ENCODE measurements at regions not wholly inside any gene's neighbourhood (a gene's known extent, or its start where the extent isn't known, plus 50 kb on each side); places are given as distances from the start of the nearest gene placed in this dataset.

DNA sequence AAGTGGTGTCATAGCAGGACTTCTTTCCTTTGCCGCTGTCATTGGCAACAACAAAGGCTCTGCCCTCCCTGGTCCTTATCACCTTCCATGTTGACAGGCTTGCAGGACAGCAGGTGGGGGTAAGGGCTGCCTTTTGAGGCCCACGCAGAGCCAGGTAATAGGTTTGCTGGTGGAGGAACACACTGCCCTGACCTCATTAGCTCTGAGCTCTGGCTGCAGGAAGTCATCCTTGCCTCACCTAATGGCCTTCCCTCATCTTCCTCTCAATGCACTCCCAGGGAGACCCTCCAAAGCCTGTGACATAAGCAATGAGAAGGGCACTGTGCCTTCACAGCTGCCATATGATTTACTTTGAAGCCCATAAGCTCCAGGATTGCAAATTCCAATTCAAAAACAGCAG lies 1205.2 kb upstream of the AUTS2 start:
- Histone ChIP-seq H3K36me3 (ENCODE audit: control insufficient read depth in 4 of 4, insufficient read depth in 3 of 4, low read depth in 1 of 4, low read length in 3 of 4) (no peaks in the 10 kb centered on the region), H3K4me1 (ENCODE audit: control insufficient read depth in 4 of 4, insufficient read depth in 4 of 4, low read length in 3 of 4) (no peaks in the 10 kb centered on the region), H3K27ac (ENCODE audit: low read depth in 1 of 2, low read length in 2 of 2) (no peak overlapping the region), H3K27me3 (ENCODE audit: control insufficient read depth in 4 of 4, insufficient read depth in 4 of 4, low read length in 3 of 4) (peaks cover 0 to 3% (median 0%) of the 10 kb centered on the region in 4 donors), H3K9me3 (ENCODE audit: control insufficient read depth in 4 of 4, low read length in 3 of 4) (no peaks in the 10 kb centered on the region), H3K4me3 (ENCODE audit: low read depth in 1 of 3, low read length in 3 of 3) (no peak overlapping the region), H3K9ac (ENCODE audit: low read depth in 1 of 2, low read length in 2 of 2) (no peak overlapping the region)
- WGBS: 39% methylated on average over 2 of the region's 2 CpGs
- TF ChIP-seq SP1 (IDR thresholded peaks at IDR 0.05) (no peak), YY1 (IDR thresholded peaks at IDR 0.05) (no peak), HNF4A (conservative IDR thresholded peaks at IDR 0.05) (no peak), FOXA1 (IDR thresholded peaks at IDR 0.05) (no peak), NR2F2 (IDR thresholded peaks at IDR 0.05) (no peak), JUND (IDR thresholded peaks at IDR 0.05) (no peak), GABPA (IDR thresholded peaks at IDR 0.05 in 1 of 2, conservative IDR thresholded peaks at IDR 0.05 in 1 of 2) (no peak), EGR1 (IDR thresholded peaks at IDR 0.05; ENCODE audit: low read depth in 2 of 2) (no peak), HNF4G (IDR thresholded peaks at IDR 0.05) (no peak)
- TF ChIP-seq, protein P1, sequence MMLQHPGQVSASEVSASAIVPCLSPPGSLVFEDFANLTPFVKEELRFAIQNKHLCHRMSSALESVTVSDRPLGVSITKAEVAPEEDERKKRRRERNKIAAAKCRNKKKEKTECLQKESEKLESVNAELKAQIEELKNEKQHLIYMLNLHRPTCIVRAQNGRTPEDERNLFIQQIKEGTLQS (IDR thresholded peaks at IDR 0.05): no peak
- TF ChIP-seq, protein P2, sequence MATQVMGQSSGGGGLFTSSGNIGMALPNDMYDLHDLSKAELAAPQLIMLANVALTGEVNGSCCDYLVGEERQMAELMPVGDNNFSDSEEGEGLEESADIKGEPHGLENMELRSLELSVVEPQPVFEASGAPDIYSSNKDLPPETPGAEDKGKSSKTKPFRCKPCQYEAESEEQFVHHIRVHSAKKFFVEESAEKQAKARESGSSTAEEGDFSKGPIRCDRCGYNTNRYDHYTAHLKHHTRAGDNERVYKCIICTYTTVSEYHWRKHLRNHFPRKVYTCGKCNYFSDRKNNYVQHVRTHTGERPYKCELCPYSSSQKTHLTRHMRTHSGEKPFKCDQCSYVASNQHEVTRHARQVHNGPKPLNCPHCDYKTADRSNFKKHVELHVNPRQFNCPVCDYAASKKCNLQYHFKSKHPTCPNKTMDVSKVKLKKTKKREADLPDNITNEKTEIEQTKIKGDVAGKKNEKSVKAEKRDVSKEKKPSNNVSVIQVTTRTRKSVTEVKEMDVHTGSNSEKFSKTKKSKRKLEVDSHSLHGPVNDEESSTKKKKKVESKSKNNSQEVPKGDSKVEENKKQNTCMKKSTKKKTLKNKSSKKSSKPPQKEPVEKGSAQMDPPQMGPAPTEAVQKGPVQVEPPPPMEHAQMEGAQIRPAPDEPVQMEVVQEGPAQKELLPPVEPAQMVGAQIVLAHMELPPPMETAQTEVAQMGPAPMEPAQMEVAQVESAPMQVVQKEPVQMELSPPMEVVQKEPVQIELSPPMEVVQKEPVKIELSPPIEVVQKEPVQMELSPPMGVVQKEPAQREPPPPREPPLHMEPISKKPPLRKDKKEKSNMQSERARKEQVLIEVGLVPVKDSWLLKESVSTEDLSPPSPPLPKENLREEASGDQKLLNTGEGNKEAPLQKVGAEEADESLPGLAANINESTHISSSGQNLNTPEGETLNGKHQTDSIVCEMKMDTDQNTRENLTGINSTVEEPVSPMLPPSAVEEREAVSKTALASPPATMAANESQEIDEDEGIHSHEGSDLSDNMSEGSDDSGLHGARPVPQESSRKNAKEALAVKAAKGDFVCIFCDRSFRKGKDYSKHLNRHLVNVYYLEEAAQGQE (IDR thresholded peaks at IDR 0.05): no peak
- TF ChIP-seq, protein P3, sequence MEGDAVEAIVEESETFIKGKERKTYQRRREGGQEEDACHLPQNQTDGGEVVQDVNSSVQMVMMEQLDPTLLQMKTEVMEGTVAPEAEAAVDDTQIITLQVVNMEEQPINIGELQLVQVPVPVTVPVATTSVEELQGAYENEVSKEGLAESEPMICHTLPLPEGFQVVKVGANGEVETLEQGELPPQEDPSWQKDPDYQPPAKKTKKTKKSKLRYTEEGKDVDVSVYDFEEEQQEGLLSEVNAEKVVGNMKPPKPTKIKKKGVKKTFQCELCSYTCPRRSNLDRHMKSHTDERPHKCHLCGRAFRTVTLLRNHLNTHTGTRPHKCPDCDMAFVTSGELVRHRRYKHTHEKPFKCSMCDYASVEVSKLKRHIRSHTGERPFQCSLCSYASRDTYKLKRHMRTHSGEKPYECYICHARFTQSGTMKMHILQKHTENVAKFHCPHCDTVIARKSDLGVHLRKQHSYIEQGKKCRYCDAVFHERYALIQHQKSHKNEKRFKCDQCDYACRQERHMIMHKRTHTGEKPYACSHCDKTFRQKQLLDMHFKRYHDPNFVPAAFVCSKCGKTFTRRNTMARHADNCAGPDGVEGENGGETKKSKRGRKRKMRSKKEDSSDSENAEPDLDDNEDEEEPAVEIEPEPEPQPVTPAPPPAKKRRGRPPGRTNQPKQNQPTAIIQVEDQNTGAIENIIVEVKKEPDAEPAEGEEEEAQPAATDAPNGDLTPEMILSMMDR (IDR thresholded peaks at IDR 0.05; ENCODE audit: low read depth, low read length, missing input control): no peak
- TF ChIP-seq, protein P4, sequence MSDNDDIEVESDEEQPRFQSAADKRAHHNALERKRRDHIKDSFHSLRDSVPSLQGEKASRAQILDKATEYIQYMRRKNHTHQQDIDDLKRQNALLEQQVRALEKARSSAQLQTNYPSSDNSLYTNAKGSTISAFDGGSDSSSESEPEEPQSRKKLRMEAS (IDR thresholded peaks at IDR 0.05): no peak
- no peak for DNase-seq (ENCODE audit: low spot score)

DNA sequence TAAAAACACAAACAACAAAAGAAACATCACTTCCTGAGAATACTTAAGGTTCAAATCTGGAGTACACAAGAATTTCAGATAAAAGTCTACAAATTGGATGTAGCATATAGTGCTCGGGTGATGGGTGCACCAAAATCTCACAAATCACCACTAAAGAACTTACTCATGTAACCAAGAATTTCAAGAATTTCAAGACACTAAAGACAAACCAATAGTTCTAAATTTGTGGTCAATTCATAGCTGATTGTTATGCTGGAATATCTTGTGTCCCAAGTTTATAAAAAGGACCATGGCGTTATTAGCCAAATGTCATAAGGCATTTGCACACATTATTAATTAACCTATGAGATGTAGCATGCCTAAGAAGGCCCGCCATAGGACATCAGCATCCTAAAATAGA lies 1204.1 kb upstream of the AUTS2 start:
- Histone ChIP-seq H3K9me3 (ENCODE audit: control insufficient read depth in 4 of 4, low read length in 3 of 4) (no peaks in the 10 kb centered on the region), H3K36me3 (ENCODE audit: control insufficient read depth in 4 of 4, insufficient read depth in 3 of 4, low read depth in 1 of 4, low read length in 3 of 4) (no peaks in the 10 kb centered on the region), H3K27ac (ENCODE audit: low read depth in 1 of 2, low read length in 2 of 2) (no peak overlapping the region), H3K27me3 (ENCODE audit: control insufficient read depth in 4 of 4, insufficient read depth in 4 of 4, low read length in 3 of 4) (peaks cover 0 to 3% (median 0%) of the 10 kb centered on the region in 4 donors), H3K4me3 (ENCODE audit: low read depth in 1 of 3, low read length in 3 of 3) (no peak overlapping the region), H3K9ac (ENCODE audit: low read depth in 1 of 2, low read length in 2 of 2) (no peak overlapping the region), H3K4me1 (ENCODE audit: control insufficient read depth in 4 of 4, insufficient read depth in 4 of 4, low read length in 3 of 4) (no peaks in the 10 kb centered on the region)
- DNase-seq (ENCODE audit: low spot score): no peak
- TF ChIP-seq SP1 (IDR thresholded peaks at IDR 0.05) (no peak), GABPA (IDR thresholded peaks at IDR 0.05 in 1 of 2, conservative IDR thresholded peaks at IDR 0.05 in 1 of 2) (no peak), HNF4A (conservative IDR thresholded peaks at IDR 0.05) (no peak), FOXA2 (IDR thresholded peaks at IDR 0.05) (no peak), HNF4G (IDR thresholded peaks at IDR 0.05) (no peak)
- TF ChIP-seq, protein P4 (IDR thresholded peaks at IDR 0.05): no peak
- 80% methylated on average over 3 of the region's 3 CpGs for WGBS
